OCI-M1 (cell line): ENCODE measurements at regions not wholly inside any gene's neighbourhood (a gene's known extent, or its start where the extent isn't known, plus 50 kb on each side); places are given as distances from the start of the nearest gene placed in this dataset.
"Not testable (repeated sequence)": the region's sequence is repeated elsewhere in the genome, so short reads cannot be mapped to it uniquely, and the experiment has no call there.

Source experiments
- DNase-seq: peaks from one replicate; lab custom pipeline; 2025; lab: John Stamatoyannopoulos, UW

DNA sequence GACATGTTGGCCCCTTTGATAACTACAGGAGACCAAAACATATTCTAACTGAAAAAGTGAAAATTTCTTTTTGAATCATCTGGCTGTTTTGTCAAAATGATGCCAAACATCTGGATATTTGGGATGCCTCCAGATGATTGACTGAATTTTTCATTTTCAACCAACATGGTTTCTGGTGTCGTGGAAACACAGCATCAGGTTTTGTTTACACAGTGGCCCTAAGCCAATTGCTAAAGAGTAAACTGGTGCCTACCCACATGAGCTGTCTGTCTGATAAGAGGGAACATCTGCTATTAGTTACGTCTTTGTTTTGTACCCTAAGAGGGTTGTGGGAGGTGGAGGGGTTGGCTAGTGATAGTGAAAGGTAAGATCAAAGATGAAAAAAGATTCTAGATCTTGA is 204.8 kb downstream of the KCNK2 start:
- DNase-seq = no peak

DNA sequence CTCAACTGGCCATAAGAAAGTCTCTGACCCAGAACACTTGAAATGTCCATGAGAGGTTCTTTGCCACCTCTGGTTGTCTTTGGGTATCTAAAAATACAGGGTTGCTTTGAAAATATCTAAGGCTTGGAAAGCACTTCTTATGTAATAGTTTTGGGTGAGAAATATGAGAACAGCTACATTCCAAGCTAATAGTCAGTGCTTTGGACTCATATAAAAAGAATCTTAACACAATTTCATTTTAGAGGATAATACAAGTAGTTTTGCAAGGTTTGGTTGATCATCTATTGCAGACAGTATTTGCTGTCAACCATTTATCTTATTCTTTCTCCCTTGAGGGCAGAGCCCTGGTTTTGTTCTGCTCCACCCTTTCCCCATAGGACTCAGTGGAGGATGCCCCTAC is 207.5 kb downstream of the KCNK2 start:
- DNase-seq = no peak

DNA sequence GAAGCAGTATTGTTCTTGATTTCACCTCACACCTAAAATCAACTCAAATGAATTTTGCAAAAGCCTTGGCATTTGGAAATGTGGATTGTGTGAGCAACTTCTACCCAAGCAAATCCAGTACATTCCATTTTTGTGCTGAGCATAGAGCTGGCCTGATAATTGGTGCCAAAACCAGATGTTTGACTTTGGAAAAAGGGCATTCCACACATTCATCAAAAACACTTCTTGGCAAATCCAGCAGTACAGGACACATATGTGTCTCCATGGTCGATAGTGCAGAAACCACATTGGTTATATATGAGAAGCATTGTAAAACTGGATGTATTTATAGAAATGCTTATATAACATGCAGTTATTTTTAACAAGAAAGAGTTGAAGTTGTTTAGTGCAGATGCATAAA is 210.4 kb downstream of the KCNK2 start:
- DNase-seq = no peak

DNA sequence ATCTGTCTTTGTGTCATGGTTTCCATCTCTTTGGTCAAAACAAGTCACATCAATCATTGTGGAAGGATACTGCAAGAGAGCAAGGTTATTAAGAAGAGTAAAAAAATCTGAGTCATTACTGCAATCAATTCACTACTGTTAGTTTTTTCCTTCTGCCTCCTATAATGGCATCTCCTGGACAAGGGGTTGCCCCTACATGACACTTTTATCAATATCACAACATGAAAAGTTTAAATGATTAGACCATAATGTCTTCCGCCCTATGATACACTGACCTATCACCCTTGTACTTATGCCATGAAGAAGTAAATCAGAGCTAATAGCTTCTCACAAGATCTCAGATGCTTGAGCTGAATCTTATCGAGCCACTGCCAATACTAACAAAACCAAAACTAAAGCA is 223.9 kb downstream of the KCNK2 start:
- no peak for DNase-seq

DNA sequence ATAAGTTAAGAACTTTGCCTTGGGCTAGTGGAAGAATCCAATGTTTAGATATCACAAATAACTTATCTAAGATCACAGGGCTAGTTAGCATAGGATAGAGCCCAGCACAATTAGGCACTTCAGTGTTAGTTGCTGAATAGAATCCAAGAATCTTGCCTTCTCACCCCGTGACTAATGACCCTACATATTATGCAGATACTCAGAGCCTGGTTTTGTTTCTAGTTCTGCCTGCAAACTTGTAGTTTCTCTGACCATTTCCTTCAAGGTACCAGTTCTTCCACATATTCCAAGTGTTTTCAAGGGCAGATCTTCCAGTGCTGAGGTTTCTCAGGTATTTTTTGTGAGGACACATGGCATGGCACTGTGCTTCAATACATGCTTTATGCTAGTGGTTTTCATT is 239.3 kb downstream of the KCNK2 start:
- DNase-seq = no peak

DNA sequence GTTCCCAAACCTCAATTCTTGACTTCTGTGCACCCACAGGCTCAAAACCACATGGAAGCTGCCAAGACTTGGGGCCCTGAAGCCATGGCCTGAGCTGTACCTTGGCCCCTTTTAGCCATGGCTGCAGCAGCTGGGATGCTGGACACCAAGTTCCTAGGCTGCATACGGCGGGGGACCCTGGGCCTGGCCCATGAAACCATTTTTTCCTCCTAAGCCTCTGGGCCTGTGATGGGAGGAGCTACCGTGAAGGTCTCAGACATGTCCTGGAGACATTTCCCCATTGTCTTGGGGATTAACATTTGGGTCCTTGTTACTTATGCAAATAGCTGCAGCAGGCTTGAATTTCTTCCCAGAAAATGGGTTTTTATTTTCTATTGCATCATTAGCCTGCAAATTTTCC is 241.5 kb downstream of the KCNK2 start:
- DNase-seq = not testable (repeated sequence)

DNA sequence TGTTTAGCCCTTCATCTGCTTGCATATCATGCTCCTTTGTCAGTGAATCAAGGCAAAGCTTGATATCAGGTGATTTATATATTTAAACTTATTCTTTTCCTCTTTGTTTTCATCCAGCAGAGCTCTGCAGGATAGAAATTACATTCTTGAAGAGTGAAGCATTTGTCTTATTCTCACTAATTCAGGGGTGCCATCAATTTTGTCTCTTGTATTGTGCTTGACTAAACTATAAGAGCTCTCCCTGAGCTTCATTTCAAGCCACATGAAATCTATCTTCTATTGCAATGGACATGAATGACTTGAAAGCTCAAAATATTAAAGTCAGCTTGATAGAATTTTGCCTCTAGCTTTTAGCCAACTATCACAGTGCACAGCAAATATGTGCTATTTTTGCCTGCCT is 236.7 kb upstream of the KCTD3 start:
- no peak for DNase-seq

DNA sequence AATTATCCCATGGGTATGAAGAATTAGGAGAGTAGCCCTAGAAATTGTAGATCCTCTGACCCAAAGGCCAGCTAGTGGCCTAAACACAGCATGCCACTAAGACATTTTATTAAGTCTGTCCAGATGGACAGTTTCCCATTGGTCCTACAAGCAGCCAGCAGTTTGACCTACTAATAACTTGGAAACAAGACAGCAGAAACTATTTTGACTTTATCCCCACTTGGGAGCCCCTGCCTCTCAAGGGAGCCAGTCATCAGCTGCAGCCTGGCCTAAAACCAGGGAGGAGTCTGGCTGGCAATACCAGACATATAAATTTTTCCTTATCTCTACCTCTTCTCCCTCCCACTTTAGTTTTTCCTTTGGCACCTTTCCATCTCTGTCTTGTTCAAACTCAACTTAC is 222.6 kb upstream of the KCTD3 start:
- no peak for DNase-seq

DNA sequence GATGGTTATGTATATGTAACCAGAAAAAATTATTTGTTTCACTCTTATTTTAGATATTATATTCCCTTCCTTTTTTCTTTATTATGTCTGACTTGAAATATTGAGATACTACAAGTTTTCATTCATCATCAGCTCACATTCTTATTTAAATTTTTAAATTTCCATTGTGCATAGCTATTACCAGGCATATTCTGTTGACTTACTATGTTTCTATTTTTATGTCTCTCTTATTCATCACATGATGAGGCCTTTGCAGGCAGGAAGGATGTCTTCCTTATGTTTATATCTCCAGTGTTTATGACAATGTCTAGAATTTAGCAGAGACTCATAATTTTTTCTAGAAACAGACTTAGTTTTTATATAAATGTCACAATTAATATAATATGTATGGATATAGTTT is 221.9 kb upstream of the KCTD3 start:
- no peak for DNase-seq

DNA sequence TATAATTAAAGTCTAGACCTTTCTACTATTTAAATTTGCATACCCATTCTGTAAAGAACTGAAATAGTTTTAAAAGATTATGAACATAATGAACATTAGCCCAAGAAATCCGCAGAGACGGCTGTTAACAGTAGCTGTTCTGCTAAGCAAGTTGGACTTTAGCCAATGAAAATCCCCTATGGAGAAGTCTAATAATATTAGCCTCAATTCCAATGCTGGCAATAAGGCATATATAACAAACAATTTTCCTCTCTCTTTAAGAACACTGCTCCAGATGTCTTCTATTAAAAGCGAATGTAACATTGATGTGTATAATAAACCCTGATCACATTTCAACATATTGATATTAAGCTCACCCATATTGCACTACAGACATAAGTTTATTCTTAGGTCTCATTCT is 221.3 kb upstream of the KCTD3 start:
- no peak for DNase-seq

DNA sequence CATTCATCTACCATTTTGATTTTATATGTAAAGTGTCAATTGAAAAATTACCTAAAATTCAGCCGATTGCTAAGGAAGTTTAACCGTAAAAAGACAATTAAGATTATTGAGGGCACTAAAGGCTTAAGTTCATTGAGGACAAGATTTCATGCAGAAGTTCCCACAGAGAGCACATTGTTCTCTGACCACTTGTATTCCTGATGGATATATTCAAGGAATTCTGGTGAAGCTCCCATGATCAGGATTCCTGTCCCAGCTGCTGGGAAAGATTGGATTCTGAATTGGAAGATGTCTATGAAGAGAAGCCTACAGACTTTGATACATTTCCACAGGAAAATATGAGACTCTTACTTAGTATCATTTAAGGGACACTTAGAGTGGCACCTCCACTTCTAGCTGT is 209.2 kb upstream of the KCTD3 start:
- no peak for DNase-seq

DNA sequence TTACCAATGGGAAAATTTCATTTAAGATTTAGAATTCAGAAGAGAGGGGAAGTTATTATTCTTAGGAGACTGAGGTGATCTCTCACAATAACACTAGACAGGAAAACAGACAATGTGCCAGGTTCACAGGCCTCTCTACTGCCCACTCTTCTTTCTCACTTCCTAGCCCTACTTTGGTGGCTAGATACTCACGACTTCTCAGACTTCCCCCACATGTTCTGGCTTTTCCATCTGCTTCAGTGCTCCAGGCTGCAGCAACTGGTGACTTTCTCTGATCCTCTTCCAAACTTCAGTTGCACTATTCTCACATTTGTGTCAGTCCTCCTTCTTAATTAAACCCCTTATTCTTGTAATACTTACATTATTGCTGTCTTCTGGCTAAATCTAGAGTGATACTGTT is 208.7 kb upstream of the KCTD3 start:
- no peak for DNase-seq

DNA sequence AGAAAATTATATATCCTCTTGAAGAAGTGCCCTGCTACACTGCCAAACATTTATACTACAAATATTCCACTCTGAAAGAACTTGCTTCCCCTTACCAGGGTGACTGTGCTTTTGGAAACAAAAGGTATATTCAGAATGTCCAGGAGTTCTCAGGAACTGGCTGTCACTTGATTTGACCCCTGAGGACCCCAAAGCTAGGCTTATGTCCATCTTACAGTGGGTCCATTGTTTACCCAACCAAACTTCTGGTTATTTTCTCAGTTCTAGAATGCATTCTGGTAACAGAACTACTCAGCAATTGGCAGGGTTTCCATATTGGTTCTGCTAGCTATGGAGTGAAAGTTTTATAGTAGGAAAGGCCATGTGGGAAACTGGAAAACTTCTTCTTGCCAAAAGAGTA is 207.1 kb upstream of the KCTD3 start:
- DNase-seq = no peak

DNA sequence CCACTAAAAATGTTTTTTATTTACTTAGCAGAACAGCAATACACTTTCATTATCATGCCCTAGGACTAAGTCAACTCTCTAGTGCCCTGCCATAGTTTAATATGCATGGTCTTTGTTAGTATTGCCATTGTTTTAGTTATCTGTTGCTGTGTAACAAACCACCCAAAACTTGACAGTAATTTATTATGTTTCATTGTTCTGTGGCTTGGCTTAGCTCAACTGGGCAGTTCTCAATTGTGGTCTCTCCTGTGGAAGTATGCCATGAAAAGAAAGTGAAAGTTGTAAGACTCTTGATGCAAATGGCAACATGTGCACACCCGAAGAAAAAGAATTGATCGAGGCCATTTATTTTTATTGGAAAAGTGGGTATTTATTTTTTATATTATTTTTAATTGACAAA is 206.3 kb upstream of the KCTD3 start:
- peak; percentile 93 for DNase-seq

DNA sequence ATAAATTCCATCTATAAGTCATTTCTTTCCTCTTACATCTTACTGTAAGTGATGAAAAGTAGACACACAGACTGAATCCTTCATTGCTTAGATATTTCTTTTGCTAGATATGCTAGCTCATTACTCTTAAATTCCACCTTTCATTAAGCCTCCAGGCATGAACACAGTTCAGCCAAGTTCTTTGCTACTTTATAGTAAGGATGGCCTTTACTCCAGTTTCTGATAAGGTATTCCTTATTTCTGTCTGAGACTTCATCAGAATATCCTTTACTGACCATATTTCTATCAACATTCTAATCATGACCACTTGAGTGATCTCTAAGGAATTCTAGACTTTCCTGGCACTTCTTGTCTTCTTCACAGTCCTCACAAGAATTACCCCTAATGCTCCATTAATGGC is 191.7 kb upstream of the KCTD3 start:
- no peak for DNase-seq

DNA sequence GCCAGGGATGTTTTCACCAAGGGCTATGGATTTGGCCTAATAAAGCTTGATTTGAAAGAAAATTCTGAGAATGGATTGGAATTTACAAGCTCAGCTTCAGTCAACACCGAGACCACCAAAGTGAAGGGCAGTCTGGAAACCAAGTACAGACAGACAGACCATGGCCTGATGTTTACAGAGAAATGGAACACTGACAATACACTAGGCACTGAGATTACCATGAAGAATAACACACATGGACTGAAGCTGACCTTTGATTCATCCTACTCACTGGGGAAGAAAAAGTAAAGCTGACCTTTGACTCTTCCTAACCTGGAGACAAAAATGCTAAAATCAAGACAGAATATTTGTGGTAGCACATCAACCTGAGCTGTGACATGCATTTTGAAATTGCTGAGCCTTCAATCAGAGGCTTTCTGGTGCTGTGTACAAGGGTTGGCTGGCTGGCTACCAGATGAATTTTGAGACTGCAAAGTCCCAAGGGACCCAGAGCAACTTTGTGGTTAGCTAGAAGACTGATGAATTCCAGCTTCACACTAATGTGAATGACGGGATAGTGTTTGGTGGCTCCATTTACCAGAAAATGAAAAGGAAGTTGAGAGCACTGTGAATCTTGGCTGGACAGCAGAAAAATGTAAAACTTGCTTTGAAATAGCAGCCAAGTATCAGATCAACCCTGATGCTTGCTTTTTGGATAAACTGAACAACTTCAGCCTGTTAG is 190.4 kb upstream of the KCTD3 start:
- no peak for DNase-seq

DNA sequence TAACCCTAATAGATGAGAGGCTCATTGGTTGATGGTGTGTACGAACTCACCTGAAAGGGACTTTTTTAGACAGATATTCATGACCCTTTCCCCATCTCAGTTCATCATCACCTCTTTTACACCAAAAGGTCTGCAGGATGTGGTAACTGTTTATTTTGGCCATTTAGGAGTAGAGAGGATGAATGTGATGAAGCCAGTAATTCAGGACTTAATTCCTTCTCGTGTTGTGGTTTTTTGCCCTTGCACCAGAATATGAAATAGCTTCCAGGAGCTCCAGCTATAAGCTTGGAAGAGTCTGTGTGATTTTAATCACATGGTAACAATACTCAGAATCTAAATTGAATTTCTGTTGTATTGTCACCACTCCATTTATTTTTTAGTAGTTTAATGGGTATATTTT is 189.4 kb upstream of the KCTD3 start:
- no peak for DNase-seq

DNA sequence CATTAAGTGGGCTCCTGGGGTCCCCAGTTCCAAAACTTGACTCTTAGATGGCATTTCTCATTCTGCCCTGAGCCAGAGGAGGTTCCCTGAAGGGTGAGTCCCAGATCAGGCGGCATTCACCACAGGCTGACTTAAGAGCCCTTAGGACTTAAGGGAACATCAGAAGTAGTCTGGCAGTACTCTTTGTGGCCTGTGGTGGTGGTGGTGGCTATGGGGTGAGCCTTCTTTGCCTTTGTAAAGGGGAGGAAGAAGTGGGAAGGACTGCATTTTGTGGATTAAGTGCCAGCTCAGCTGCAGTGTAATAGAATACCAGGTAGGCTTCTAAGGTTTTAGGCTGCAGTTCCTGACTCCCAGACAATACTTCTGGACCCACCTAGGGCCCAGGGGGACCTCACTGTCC is 186.5 kb upstream of the KCTD3 start:
- no peak for DNase-seq

DNA sequence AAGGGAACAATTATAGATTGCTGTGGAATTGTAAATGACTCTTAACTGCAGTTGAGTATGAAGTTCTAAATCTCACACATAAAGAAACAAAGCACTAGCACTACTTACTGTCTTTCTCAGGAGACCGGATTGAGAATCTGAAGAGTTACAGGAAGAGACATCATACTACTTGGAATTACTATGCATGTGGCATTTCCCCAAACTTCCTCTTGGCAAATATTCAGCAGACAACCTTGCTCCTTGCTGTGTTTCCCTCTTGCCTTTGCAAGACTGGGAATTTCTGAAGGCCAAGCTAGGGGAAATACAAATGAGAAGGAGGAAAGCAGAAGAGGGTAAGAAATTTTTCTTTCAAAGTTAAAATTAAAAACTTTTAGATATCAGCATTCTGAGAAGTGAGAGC is 173.6 kb upstream of the KCTD3 start:
- DNase-seq = no peak

DNA sequence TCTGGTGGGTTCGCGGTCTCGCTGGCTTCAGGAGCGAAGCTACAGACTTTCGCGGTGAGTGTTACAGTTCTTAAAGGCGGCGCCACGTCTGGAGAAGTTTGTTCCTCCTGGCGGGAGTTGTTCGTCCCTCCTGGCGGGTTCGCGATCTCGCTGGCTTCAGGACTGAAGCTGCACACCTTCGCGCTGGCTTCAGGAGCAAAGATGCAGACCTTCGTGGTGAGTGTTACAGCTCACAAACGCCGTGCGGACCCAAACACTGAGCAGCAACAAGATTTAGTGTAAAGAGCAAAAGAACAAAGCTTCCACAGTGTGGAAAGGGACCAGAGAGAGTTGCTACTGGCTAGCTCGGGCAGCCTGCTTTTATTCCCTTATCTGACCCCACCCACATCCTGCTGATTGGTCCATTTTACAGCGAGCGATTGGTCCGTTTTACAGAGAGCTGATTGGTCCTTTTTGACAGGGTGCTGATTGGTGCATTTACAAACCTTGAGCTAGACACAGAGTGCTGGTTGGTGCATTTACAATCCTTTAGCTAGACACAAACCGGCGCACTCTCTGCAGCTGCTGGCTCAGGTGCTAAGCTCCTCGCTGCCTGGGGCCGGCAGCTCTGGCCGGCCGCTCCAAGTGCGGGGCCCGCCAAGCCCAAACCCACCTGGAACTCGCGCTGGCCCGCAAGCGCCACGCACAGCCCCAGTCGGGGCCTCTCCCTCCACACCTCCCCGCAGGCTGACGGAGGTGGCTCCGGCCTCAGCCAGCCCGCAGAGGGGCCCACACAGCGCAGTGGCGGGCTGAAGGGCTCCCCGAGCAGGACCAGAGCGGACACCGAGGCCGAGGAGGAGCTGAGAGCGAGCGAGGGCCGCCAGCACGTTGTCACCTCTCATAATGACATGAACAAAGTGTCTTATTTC is 172.8 kb upstream of the KCTD3 start:
- no peak for DNase-seq

DNA sequence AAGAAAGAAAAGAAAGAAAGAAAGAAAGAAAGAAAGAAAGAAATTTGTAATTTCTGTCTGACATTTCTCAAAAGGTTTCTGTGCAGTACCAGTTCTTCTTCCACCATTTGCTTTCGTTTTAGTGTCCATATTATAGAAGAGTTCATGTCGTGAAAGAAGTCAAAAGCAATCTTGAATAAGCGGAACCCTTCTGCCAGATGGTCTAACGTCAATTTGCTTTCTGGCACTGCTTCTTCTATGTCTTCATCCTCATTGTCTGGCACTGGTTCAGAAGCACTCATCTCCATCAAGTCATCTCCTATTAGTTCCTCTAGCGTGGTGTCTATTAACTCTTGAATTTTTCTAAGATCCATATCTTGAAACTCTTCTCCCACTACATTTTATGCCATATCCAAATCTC is 170.0 kb upstream of the KCTD3 start:
- no peak for DNase-seq

DNA sequence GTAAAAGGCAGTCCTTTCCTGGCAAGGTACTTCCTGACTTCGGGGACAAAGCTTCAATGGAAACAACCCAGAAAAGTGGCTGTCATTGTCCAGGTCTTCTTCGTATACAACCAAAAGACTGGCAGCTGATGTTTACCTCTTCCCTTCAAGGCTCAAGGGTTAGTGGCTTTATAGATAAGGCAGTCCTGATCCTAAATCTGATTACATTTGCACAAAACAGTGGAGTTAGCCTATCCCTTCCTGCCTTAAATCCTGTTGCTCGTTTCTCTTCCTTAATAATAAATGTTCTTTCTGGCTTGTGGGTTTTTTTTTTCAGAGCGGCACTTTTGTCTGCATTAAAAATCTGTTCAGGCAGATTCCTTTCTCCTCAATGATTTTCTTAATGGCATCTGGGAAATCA is 169.3 kb upstream of the KCTD3 start:
- no peak for DNase-seq

DNA sequence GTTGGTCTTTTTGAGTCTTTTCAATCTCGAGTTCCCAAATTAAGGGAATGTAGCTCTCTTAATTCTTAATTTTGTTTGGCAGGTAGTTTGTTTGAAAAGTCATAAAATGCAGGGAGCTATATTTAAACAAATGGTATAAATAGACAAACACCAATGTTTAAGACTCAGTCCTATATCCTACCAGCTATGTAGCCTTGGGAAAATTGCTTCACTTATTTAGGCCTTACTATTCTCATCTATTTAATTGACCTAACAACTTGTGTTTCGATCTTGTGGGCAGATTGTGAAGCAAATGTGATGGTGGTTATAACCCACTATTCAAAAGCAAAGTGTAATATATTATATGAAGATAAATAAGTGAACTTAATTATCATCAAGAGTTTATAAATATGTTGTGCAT is 167.3 kb upstream of the KCTD3 start:
- DNase-seq = no peak

DNA sequence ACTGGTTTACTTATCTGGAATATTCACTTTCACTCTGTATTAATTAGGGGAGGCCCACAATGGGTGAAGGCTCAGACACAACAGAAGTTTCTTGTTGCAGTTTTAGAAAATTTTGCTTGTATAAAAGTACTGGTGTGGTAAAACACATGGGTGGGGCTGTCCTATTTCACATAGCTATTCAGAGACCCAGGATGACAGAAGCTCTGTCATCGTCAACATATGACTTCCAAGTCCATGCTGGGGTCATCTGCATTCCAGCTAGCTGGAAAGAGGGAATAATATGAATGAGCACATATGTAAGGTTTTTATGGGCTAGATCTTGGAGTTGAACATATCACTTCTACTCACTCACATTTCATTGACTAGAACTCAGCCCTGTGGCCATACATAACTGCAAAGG is 166.4 kb upstream of the KCTD3 start:
- no peak for DNase-seq
